Small intestine (tissue), 7 donors: ENCODE measurements at regions not wholly inside any gene's neighbourhood (a gene's known extent, or its start where the extent isn't known, plus 50 kb on each side); places are given as distances from the start of the nearest gene placed in this dataset.
A peak's percentile ranks its signal among the peaks of the same experiment; 100 is the strongest.

Experiments used
- DNase-seq, 2 donors: peaks; one replicate each; pipeline versions ENCODE4 v3.0.0 to v3.0.0-alpha.2; 2013
- FAIRE-seq: peaks from 2 replicates; lab custom pipeline; 2012; peaks lifted over from hg19 to GRCh38; lab: Jason Lieb, UNC
- H3K27ac ChIP-seq, 3 donors: one replicate each; pipeline ENCODE4 v1.5.1; 2013; ENCODE audit warnings: low read length in 2 of 3, mild to moderate bottlenecking in 2 of 3, control low read depth in 1 of 3, inconsistent platforms in 1 of 3, low read depth in 1 of 3, moderate library complexity in 1 of 3
- H3K27me3 ChIP-seq, 3 donors: one replicate each; pipeline ENCODE4 v1.6.1; 2013; ENCODE audit warnings: low read length in 3 of 3, inconsistent platforms in 1 of 3; ENCODE audit not compliant: control insufficient read depth in 3 of 3, insufficient read depth in 3 of 3
- H3K36me3 ChIP-seq, 3 donors: one replicate each; pipeline ENCODE4 v1.6.1; 2013; ENCODE audit warnings: low read length in 3 of 3, inconsistent platforms in 1 of 3, low read depth in 1 of 3, mild to moderate bottlenecking in 1 of 3, moderate library complexity in 1 of 3; ENCODE audit not compliant: control insufficient read depth in 3 of 3, insufficient read depth in 2 of 3
- H3K4me1 ChIP-seq, 3 donors: one replicate each; pipeline ENCODE4 v1.6.1; 2013; ENCODE audit warnings: low read length in 2 of 3, inconsistent platforms in 1 of 3, low read depth in 1 of 3, mild to moderate bottlenecking in 1 of 3, moderate library complexity in 1 of 3; ENCODE audit not compliant: control insufficient read depth in 3 of 3, insufficient read depth in 2 of 3
- H3K4me3 ChIP-seq, 3 donors: one replicate each; pipeline ENCODE4 v1.5.1; 2013; ENCODE audit warnings: low read length in 3 of 3, control low read depth in 1 of 3, inconsistent platforms in 1 of 3, low read depth in 1 of 3, mild to moderate bottlenecking in 1 of 3, moderate library complexity in 1 of 3
- H3K9me3 ChIP-seq, 2 donors: one replicate each; pipeline ENCODE4 v1.6.1; 2013; ENCODE audit warnings: low read depth in 1 of 2, low read length in 1 of 2; ENCODE audit not compliant: control insufficient read depth in 2 of 2, insufficient read depth in 1 of 2
- WGBS, 3 donors: extraction: QIAGEN DNeasy Blood & Tissue Kit; methylation state at CpG; one replicate each; pipeline ENCODE4 v1.1.7; 2013; 5-methylcytosine and 5-hydroxymethylcytosine counted together
- donor health status: healthy with polysubstance abuse.
- donor health status: control.
- donor health status: control.
- donor health status: Bipolar disorder and iron deficiency.
- donor health status: healthy.

DNA sequence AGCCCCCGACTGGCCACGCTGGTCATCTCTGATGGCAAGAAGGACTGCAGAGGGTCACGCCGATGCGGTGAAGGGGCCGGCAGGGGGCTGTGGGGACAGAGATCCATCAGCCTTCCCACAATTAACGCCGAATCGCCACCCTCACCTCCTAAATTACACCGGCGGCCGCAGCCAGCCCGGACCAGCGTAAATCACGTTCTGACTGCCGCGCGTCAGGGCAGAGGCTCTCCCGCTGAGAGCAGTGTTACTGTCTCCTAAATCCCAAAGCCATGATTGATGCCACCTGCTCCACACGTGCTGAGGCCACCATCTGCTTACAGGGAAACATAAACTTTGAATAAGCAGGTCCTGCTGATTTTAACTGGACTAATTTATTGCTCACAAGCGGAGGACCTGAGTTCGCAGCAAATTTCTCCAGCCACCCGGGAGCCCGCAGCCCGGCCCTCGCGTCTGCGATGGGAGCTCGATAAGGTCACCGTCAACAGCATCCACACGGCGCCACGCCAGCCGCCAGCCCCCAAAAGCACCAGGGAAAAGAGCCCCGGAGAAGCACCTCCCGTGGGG lies 127.3 kb upstream of the NKX1-1 start:
- no peak for DNase-seq
- 55 to 82% (median 68%) methylated on average over 36 of the region's 36 CpGs for WGBS, 3 donors
- no peaks in the 10 kb centered on the region for H3K36me3 ChIP-seq
- no peak overlapping the region for H3K27ac ChIP-seq
- H3K27me3 ChIP-seq, result peaks cover 0 to 8% (median 5%) of the 10 kb centered on the region in 3 donors
- H3K4me1 ChIP-seq, result peaks cover 0 to 12% (median 0%) of the 10 kb centered on the region in 3 donors
- H3K4me3 ChIP-seq, result no peak overlapping the region
- no peak for FAIRE-seq
- no peaks in the 10 kb centered on the region for H3K9me3 ChIP-seq

DNA sequence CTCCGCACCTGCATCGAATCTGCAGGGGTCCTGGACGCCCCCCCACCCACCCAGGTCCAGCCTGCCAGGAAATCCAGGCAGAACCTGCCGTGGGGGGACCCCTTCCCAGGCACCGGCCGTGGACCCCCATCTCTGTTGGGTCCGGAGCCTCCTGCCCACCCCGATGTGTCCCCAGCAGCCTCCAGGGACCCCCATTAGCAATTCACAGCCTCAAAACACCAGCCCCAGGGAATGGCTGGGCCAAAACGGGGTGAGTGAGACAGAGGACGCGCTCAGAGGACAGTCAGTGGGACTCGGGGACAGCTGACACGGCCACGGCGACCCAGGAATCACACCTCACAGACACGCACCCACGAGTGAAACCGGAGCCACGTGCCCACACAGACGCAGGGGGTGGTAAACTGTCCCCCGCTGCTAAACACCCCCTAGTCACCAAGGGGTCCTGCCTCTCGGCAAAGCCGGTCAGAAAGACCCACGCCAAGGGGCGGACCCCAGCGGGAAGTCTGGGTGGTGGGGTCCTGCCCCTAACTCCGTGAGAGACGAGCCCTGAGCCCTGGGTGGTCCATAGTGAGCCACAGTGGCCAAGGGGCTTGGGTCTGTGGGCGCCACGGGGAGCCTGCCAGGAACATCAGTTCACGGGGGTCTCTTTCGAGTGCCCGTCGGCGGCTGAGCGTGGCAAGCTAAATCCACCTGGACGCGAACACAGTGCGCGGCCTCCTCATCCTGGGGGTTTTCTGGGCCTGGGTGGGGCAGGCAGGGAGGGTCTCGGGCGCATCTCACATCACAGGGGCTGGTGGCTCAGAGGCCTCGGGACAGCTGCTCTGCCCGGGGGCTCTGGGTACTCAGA lies 126.5 kb upstream of the NKX1-1 start:
- Histone ChIP-seq H3K36me3 (no peaks in the 10 kb centered on the region), H3K9me3 (no peaks in the 10 kb centered on the region), H3K27me3 (peaks cover 0 to 13% (median 6%) of the 10 kb centered on the region in 3 donors), H3K27ac (no peak overlapping the region), H3K4me3 (no peak overlapping the region), H3K4me1 (peaks cover 0 to 12% (median 0%) of the 10 kb centered on the region in 3 donors)
- no peak for FAIRE-seq
- DNase-seq, result no peak
- WGBS, 3 donors, result 88% methylated on average over 44 of the region's 44 CpGs

DNA sequence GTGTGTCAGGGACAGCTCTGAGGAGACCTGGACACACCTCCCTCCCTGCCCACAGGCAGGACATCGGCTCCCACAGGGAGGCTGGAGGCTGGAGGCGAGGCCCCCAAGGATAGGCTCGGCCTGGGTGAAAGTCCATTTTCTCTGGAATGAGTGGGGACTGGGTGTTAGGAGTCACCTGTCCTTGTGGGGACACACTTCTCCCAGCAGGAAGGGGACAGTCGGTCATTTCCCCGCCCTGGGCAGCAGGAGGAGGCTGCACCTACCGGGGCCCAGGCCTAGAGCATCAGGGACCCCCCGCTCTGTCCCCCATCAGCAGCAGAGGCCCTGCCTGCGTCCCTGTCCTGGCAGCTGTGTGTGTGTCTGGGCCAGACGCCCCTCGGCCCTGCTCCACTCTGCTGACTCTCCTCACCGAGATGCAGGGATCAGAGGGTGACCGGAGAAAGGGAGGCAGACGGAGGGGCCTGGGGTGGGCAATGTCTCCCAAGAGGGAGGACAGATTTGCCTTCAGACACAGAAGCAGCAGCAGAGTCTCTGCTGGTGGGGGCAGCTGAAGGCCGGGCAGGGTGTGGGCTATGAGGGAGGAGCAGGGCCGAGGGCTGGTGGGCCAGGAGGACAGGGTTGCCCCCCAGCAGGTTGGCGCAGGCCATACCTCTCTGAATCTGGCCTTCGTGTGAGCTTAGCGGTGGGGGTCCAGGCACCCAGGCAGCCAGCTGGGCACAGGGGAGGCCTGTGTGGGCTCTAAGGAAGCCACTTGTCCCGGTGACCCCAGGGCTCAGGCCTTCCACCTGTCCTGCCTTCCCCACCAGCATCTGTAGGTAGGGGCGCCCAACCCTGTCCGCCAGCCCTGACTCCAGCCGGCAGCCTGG lies 125.7 kb upstream of the NKX1-1 start:
- no peak overlapping the region for H3K27ac ChIP-seq
- peaks cover 0 to 12% (median 0%) of the 10 kb centered on the region in 3 donors for H3K4me1 ChIP-seq
- H3K36me3 ChIP-seq, result no peaks in the 10 kb centered on the region
- no peaks in the 10 kb centered on the region for H3K9me3 ChIP-seq
- WGBS, 3 donors, result 56 to 78% (median 65%) methylated on average over 20 to 22 of the region's 22 CpGs
- no peak for FAIRE-seq
- H3K4me3 ChIP-seq, result no peak overlapping the region
- DNase-seq, result peak in 1 of 2 donors; percentile 75
- H3K27me3 ChIP-seq, result peaks cover 0 to 13% (median 6%) of the 10 kb centered on the region in 3 donors

DNA sequence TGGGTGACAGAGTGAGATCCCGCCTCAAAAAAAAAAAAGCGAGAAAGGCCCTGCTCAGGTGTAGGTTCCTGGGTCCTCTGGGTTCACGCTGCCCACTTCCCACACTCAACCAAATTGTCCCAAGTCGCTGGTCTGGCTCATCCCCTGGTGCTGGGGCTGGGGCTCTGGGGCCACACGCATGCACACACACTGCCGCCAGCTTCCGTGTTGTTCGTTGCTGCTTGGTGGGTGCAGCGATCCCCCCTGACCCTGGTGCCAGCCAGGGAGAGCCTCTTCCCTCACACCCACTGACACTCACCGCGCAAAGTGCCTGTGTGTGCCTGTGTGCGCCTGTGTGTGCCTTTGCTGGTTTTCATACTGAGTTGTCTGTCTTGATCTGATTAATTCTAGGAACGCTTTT lies 124.1 kb upstream of the NKX1-1 start:
- no peak for DNase-seq
- H3K27me3 ChIP-seq, result peaks cover 0 to 13% (median 6%) of the 10 kb centered on the region in 3 donors
- H3K4me1 ChIP-seq, result peaks cover 0 to 12% (median 0%) of the 10 kb centered on the region in 3 donors
- no peaks in the 10 kb centered on the region for H3K36me3 ChIP-seq
- no peak overlapping the region for H3K4me3 ChIP-seq
- H3K9me3 ChIP-seq, result peaks cover 0 to 6% of the 10 kb centered on the region in 2 donors
- 83 to 86% (median 83%) methylated on average over 13 of the region's 13 CpGs for WGBS, 3 donors
- no peak for FAIRE-seq
- H3K27ac ChIP-seq, result no peak overlapping the region

DNA sequence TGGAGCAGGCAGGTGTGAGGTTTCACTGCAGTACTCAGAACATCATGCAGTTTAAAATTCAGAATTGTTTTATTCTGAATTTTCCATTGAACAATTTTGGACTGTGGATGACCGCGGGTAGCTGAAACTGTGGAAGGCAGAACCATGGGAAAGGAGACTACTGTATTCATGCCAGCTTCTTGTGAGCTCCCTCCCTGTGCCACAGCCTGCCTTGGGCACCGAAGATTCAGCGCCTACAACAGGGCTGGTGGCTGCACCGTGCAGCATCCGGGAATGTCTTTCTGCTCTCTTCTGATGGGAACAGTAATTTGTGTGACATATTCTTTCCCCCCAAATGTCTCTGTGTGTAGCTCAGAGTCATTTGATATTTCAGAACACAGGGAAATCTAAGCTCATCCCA lies 118.5 kb upstream of the NKX1-1 start:
- Histone ChIP-seq H3K4me1 (no peaks in the 10 kb centered on the region), H3K27ac (no peak overlapping the region), H3K4me3 (no peak overlapping the region), H3K36me3 (no peaks in the 10 kb centered on the region), H3K9me3 (peaks cover 0 to 30% of the 10 kb centered on the region in 2 donors), H3K27me3 (peaks cover 0 to 19% (median 12%) of the 10 kb centered on the region in 3 donors)
- FAIRE-seq (no peak), DNase-seq (no peak)
- WGBS, 3 donors, result 86 to 97% (median 94%) methylated on average over 6 of the region's 6 CpGs

DNA sequence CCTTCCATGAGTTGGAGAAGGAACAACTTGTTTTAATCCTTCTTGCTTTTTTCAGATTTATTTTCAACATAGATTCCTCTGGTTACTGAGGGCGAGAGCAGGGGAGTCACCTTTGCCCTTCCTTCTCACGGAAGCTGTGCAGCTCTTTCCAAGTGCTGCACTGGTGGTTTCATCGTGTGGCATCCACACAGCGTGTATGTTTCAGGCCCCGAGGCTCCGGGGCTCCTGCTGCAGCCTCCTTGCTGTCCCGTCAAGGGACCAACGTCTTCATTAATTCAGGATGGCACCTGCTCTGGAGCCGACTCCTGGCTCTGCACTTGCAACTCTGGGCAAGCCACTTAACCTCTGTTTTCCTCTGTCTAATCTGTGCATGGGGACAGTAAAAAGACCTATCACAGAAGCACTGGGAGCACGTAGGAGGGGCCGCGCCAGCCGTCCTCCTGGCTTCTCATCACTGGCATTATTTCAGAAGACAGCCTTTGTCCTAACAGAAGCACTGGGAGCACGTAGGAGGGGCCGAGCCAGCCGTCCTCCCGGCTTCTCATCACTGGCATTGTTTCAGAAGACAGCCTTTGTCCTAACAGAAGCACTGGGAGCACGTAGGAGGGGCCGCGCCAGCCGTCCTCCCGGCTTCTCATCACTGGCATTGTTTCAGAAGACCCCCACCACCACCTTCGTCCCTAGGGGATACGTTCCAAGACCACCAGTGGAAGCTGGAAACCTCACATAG lies 117.8 kb upstream of the NKX1-1 start:
- Histone ChIP-seq H3K4me3 (no peak overlapping the region), H3K27ac (no peak overlapping the region), H3K4me1 (no peaks in the 10 kb centered on the region), H3K9me3 (peaks cover 0 to 30% of the 10 kb centered on the region in 2 donors), H3K27me3 (peaks cover 0 to 16% (median 14%) of the 10 kb centered on the region in 3 donors), H3K36me3 (no peaks in the 10 kb centered on the region)
- 63 to 77% (median 64%) methylated on average over 24 of the region's 24 CpGs for WGBS, 3 donors
- no peak for FAIRE-seq
- DNase-seq, result no peak

DNA sequence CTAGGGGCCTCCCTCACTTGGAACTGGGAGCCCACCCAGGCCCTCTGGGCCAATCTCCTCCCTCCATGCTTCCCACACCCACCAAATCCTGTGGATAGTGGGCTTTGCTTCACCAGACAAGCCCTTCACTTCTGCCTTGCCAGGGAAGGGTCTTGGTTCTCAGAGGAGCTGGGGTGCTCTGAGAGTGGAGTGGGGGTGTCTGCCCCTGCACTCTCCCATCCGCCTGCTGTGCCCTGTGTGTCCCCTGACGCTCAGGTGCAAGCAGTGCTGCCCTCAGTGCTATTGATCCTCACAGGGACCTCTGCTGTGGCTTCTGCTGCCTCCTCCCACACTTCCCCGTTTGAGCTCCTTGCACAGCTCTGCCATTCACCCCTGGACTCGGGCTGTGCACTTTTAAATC lies 117.3 kb upstream of the NKX1-1 start:
- peaks cover 0 to 30% of the 10 kb centered on the region in 2 donors for H3K9me3 ChIP-seq
- H3K4me3 ChIP-seq, result no peak overlapping the region
- DNase-seq (no peak), FAIRE-seq (no peak)
- H3K36me3 ChIP-seq, result no peaks in the 10 kb centered on the region
- H3K27ac ChIP-seq, result no peak overlapping the region
- 19 to 60% (median 26%) methylated on average over 4 of the region's 4 CpGs for WGBS, 3 donors
- H3K27me3 ChIP-seq, result peaks cover 0 to 14% (median 11%) of the 10 kb centered on the region in 3 donors
- no peaks in the 10 kb centered on the region for H3K4me1 ChIP-seq
